Heart right ventricle (tissue), 16 donors: ENCODE measurements at regions not wholly inside any gene's neighbourhood (a gene's known extent, or its start where the extent isn't known, plus 50 kb on each side); places are given as distances from the start of the nearest gene placed in this dataset.

ENCODE experiments used
- ATAC-seq, 8 donors: fragments of 200-7000 bp; cut with Tn5 transposase; one replicate each; pipeline ENCODE4 v1.9.1; 2020; ENCODE audit warnings: mild to moderate bottlenecking in 8 of 8, moderate library complexity in 8 of 8, moderate number of reproducible peaks in 1 of 8
- DNase-seq, 2 donors: peaks; one replicate each; pipeline ENCODE4 v3.0.0-alpha.2; 2020
- H3K27ac ChIP-seq, 10 donors: fragments of 200-600 bp; sonication (generic) in 2 of 10; one replicate each; pipeline versions ENCODE4 v1.5.0 to v1.8.0; 2020 to 2022; ENCODE audit warnings: mild to moderate bottlenecking in 3 of 10
- H3K27me3 ChIP-seq, 7 donors: fragments of 200-600 bp; one replicate each; pipeline ENCODE4 v1.8.0; 2021 to 2022; ENCODE audit warnings: mild to moderate bottlenecking in 2 of 7
- H3K36me3 ChIP-seq, 9 donors: fragments of 200-600 bp; sonication (generic) in 1 of 9; one replicate each; pipeline versions ENCODE4 v1.5.0 to v1.8.0; 2020 to 2022; ENCODE audit warnings: mild to moderate bottlenecking in 2 of 9
- H3K4me1 ChIP-seq, 9 donors: fragments of 200-600 bp; sonication (generic) in 1 of 9; one replicate each; pipeline versions ENCODE4 v1.5.0 to v1.8.0; 2020 to 2022; ENCODE audit warnings: mild to moderate bottlenecking in 4 of 9
- H3K4me3 ChIP-seq, 10 donors: fragments of 200-600 bp; sonication (generic) in 2 of 10; one replicate each; pipeline versions ENCODE4 v1.5.0 to v1.8.0; 2020 to 2022; ENCODE audit warnings: mild to moderate bottlenecking in 7 of 10, moderate library complexity in 2 of 10
- H3K9me3 ChIP-seq, 11 donors: fragments of 200-600 bp in 10 of 11; sonication (generic) in 2 of 11; one replicate each; pipeline versions ENCODE4 v1.5.0 to v1.8.0; 2013 to 2022; ENCODE audit warnings: mild to moderate bottlenecking in 2 of 11, control low read depth in 1 of 11, moderate library complexity in 1 of 11
- CTCF ChIP-seq, 9 donors: fragments of 200-600 bp; sonication (generic) in 2 of 9; IDR thresholded peaks; one replicate each; pipeline versions ENCODE4 v1.5.0 to v1.8.0; 2021 to 2022; ENCODE audit warnings: antibody characterized with exemption in 9 of 9, mild to moderate bottlenecking in 5 of 9, moderate library complexity in 1 of 9
- WGBS, 2 donors: extraction: QIAGEN DNeasy Blood & Tissue Kit; methylation state at CpG; one replicate each; pipeline ENCODE4 v1.1.7; 2013; ENCODE audit warnings: inconsistent platforms in 1 of 2; 5-methylcytosine and 5-hydroxymethylcytosine counted together
- intact Hi-C, 10 donors: fragments of 100-400 bp; cut with DNase I; formaldehyde crosslinking; loops; one replicate each; pipeline versions ENCODE4 v1.11.1 to v1.14.2; 2022
- donor health status: Arrhythmogenic right ventricular cardiomyopathy.
- donor health status: ischemic (EF 13 %, LVEDD 7.1; RV severe dilation, severe dysfunction).
- donor health status: healthy with polysubstance abuse.
- donor health status: DM: no; HTN: yes; CAD: no.
- donor health status: DM: no; HTN: no; CAD: no.
- donor health status: ischemic (EF 25% LVEDD 6.9; RV normal size, moderate dysfunction).
- donor health status: ischemic (EF 25% LVEDD 5.7; RV mildly dilated, moderate dysfunction).
- donor health status: healthy.
- donor health status: DM: yes; HTN: yes; CAD: no.
- donor health status: Ischemic cardiomyopathy.
- donor health status: ischemic (EF 35%, LVEDD 5.7; RV mildly dilated, moderate dysfunction).
- donor health status: nonischemic (EF 11% LVEDD 7.7; RV severe dilation, severe dysfunction).
- donor health status: DM: yes; HTN: yes; CAD: no.
- donor health status: PGD.
- donor health status: ischemic (EF 29% LVEDD 5.4; RV normal size, mild dysfunction).
- donor health status: nonischemic (EF 23%, LVEDD 6.1; RV moderate dilation, normal function).

GRCh38 chr12:41904041-41904440, 240.6 kb downstream of the GXYLT1 start:
- DNase-seq (no peak), ATAC-seq (no peak)
- WGBS, 2 donors, result 58 to 66% methylated on average over 4 of the region's 4 CpGs
- Histone ChIP-seq H3K4me1 (peaks cover 0 to 15% (median 0%) of the 10 kb centered on the region in 9 donors), H3K27me3 (no peaks in the 10 kb centered on the region), H3K27ac (peak overlapping the region in 1 of 10 donors; percentile 34), H3K4me3 (no peak overlapping the region), H3K36me3 (no peaks in the 10 kb centered on the region), H3K9me3 (peaks cover 0 to 4% (median 0%) of the 10 kb centered on the region in 11 donors)
- TF ChIP-seq CTCF (IDR thresholded peaks at IDR 0.05), result no peak
- intact Hi-C loops, result no loop called here

GRCh38 chr12:41903014-41903708, 241.5 kb downstream of the GXYLT1 start:
- no peak for TF ChIP-seq CTCF (IDR thresholded peaks at IDR 0.05)
- intact Hi-C loops, result no loop called here
- no peaks in the 10 kb centered on the region for H3K27me3 ChIP-seq
- H3K36me3 ChIP-seq, result no peaks in the 10 kb centered on the region
- peaks cover 0 to 12% (median 0%) of the 10 kb centered on the region in 9 donors for H3K4me1 ChIP-seq
- 91 to 92% methylated on average over 6 of the region's 6 CpGs for WGBS, 2 donors
- H3K27ac ChIP-seq, result peak overlapping the region in 1 of 10 donors; percentile 34
- ATAC-seq (peak in 3 of 8 donors; percentile 27 to 42 (median 39)), DNase-seq (no peak)
- no peak overlapping the region for H3K4me3 ChIP-seq
- H3K9me3 ChIP-seq, result peaks cover 0 to 6% (median 2%) of the 10 kb centered on the region in 11 donors

- Histone ChIP-seq H3K27me3 (no peaks in the 10 kb centered on the region), H3K9me3 (peaks cover 0 to 29% (median 4%) of the 10 kb centered on the region in 11 donors), H3K4me3 (no peak overlapping the region), H3K36me3 (no peaks in the 10 kb centered on the region), H3K27ac (no peak overlapping the region), H3K4me1 (peaks cover 0 to 9% (median 0%) of the 10 kb centered on the region in 9 donors)
- DNase-seq (no peak), ATAC-seq (no peak)
- intact Hi-C loops, result no loop called here
- no peak for TF ChIP-seq CTCF (IDR thresholded peaks at IDR 0.05)
- WGBS, 2 donors, result 97 to 100% methylated on average over 1 of the region's 1 CpG
These were observed 245.1 kb downstream of the GXYLT1 start for GRCh38 chr12:41899577-41899976.

GRCh38 chr12:41897593-41897992, 247.1 kb downstream of the GXYLT1 start:
- intact Hi-C loops, result no loop called here
- no peak for TF ChIP-seq CTCF (IDR thresholded peaks at IDR 0.05)
- no peak overlapping the region for H3K27ac ChIP-seq
- ATAC-seq (no peak), DNase-seq (no peak)
- WGBS, 2 donors, result 78 to 86% methylated on average over 1 of the region's 1 CpG
- no peaks in the 10 kb centered on the region for H3K36me3 ChIP-seq
- peaks cover 0 to 33% (median 4%) of the 10 kb centered on the region in 11 donors for H3K9me3 ChIP-seq
- no peak overlapping the region for H3K4me3 ChIP-seq
- no peaks in the 10 kb centered on the region for H3K27me3 ChIP-seq
- H3K4me1 ChIP-seq, result peaks cover 0 to 2% (median 0%) of the 10 kb centered on the region in 9 donors
